HG03378 (cell line): ENCODE measurements at regions not wholly inside any gene's neighbourhood (a gene's known extent, or its start where the extent isn't known, plus 50 kb on each side); places are given as distances from the start of the nearest gene placed in this dataset.

Experiments used
- ATAC-seq: cut with Tn5 transposase; IDR thresholded peaks from one replicate; pipeline ENCODE4 v1.9.1; 2021; ENCODE audit warnings: mild to moderate bottlenecking, moderate library complexity; ENCODE audit not compliant: unreplicated experiment

- ATAC-seq, result no peak
These were observed 317.6 kb upstream of the CNKSR2 start for GRCh38 chrX:21056622-21057021.

GRCh38 chrX:21047034-21047455 lies 327.2 kb upstream of the CNKSR2 start:
- no peak for ATAC-seq

GRCh38 chrX:21014326-21014725 lies 359.9 kb upstream of the CNKSR2 start:
- no peak for ATAC-seq

- no peak for ATAC-seq
These were observed 369.4 kb upstream of the CNKSR2 start for GRCh38 chrX:21004835-21005234.

GRCh38 chrX:20995829-20996228 lies 378.4 kb upstream of the CNKSR2 start:
- ATAC-seq, result no peak

GRCh38 chrX:20989361-20989760 lies 384.9 kb upstream of the CNKSR2 start:
- ATAC-seq, result no peak

DNA sequence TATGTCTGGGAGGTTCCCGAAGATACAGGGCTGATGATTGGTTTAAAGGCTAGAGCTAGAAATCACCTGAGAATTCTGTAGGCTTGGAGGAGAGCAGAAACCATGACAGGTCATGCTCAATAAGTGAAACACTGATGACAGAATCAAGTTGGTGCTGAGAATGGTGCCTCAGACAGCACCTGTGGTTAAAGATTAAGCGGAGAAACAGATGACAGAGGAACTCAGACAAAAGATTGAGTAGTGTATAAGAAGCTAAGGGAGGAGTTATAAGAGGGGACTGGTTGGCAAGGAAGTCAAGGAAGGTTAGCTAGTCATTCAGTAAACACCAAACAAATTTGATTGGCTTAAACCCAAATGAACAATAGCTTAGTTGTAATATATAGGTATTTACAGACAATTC lies 385.4 kb upstream of the CNKSR2 start:
- ATAC-seq, result no peak

- no peak for ATAC-seq
These were observed 386.1 kb upstream of the CNKSR2 start for GRCh38 chrX:20988118-20988517.

GRCh38 chrX:20980426-20980825 lies 393.8 kb upstream of the CNKSR2 start:
- ATAC-seq, result no peak

GRCh38 chrX:20974326-20974725 lies 399.9 kb upstream of the CNKSR2 start:
- ATAC-seq, result no peak

DNA sequence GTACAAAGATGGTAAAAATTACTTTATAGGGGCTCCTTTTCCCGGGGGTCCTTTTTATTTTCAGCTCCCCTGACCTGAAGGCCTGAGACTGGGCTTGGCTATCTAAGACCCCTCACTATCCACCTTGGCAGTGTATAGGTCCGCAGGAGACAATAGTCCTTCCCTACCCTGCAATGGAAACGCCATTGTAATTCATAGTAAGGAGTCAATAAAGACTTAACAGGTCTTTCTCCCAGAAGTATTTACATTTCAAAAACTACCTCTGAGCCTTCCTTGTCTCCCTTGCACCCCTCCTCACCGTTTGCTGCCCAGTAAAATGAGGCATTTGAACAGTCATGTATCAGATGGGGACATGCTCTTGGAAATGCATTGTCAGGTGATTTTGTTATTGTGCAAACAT lies 401.2 kb upstream of the CNKSR2 start:
- ATAC-seq, result no peak

- no peak for ATAC-seq
These were observed 403.0 kb upstream of the CNKSR2 start for GRCh38 chrX:20971250-20971649.

DNA sequence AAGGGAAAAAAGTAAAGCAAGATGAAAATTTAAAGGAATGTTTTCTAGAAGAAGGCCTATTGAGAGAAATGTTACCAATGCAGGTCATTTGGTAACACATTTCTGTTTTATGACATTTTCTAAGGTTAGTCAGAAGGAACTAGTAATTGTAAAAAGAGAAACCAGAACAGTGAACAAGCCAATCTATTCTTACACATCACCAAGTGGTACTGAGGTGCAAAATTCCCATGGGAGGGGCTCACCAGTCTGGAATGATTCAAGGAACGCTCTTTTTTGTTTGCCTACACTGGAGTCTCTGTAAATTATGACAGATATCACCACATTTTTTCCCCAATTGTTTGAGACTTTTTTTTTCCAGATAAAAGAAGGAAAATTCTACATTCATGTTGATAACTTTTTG lies 404.7 kb upstream of the CNKSR2 start:
- no peak for ATAC-seq

GRCh38 chrX:20968996-20969395 lies 405.2 kb upstream of the CNKSR2 start:
- ATAC-seq, result no peak

- no peak for ATAC-seq
These were observed 406.5 kb upstream of the CNKSR2 start for GRCh38 chrX:20967725-20968124.

- no peak for ATAC-seq
These were observed 408.8 kb upstream of the CNKSR2 start for GRCh38 chrX:20965270-20966044.

- ATAC-seq, result no peak
These were observed 420.2 kb upstream of the CNKSR2 start for GRCh38 chrX:20954014-20954413.

- no peak for ATAC-seq
These were observed 422.0 kb upstream of the CNKSR2 start for GRCh38 chrX:20952180-20952579.

- ATAC-seq, result no peak
These were observed 423.0 kb upstream of the CNKSR2 start for GRCh38 chrX:20951016-20951810.

DNA sequence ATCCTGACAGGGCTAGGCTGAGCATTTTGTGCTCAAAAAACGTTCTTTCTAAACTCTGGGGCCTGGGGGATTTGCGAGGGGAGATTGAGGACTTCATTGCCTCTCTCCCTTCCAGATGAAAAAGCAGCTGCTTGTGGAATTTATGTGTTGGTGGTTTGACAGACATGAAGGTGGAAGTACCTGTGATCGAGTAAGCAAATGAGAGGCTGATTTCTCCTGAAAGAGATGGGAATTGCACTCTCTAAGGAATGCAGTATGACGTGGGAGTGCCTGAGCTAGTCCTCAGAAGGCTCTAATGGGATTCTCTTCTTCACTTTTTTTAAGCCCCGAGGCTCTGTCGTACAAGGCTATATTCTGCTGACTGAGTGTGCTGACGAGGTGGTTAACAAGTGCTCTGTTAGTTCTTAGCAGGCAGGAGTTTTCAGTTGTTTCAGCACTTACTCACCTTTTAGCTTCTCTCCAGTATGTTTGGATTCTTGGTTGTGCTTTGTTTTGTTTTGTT lies 426.8 kb upstream of the CNKSR2 start:
- no peak for ATAC-seq

DNA sequence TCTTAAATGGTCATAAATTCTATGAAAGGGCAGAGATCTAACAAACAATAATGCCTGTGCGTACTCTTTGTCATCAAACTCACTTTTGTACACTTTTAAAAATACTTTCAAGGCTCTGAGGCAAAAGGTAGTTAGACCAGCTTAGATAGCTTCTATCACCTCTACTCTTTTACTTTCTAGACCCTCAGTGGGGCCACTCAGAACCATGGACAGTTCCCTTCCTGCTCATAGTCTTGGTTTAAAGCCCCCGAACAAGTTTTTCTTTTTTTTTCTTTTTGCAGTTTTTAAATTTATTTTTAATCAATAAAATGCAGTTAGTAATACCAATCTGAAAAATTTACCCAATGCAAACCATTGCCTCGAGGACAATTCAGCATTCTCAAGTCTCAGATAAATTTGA lies 460.5 kb upstream of the CNKSR2 start:
- ATAC-seq, result no peak

DNA sequence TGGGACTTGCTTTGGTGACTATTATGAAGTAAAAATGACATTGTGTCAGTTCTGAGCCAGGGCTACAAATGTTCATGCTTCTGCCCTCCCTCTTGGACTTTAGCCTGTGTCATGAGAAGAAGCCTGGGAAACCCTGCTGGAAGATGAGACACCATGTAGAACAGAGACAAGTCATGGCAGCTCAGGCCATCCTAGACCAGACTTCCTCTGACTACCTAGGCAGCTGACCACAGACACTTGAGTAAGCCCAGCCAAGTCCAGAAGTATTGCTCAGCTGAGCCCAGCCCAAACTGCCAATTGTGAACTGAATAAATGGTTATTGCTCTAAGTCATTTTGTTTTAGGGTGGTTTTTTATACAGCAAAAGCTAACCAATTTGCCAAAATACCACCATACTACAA lies 467.6 kb upstream of the CNKSR2 start:
- ATAC-seq, result no peak
